Stimulated activated CD4-positive, alpha-beta T cell treated with anti-CD3 and anti-CD28 coated beads, Interleukin-4, amount 100 ng/mL, for 1 hour (primary cell): ENCODE measurements at regions not wholly inside any gene's neighbourhood (a gene's known extent, or its start where the extent isn't known, plus 50 kb on each side); places are given as distances from the start of the nearest gene placed in this dataset.
"Not testable (repeated sequence)": the region's sequence is repeated elsewhere in the genome, so short reads cannot be mapped to it uniquely, and the experiment has no call there.

Experiments
- DNase-seq: peaks from one replicate; pipeline ENCODE4 v3.0.0-alpha.2; 2020

- no peak for DNase-seq
Measured at GRCh38 chr5:136453199-136453598, 87.9 kb upstream of the TRPC7 start.

DNA sequence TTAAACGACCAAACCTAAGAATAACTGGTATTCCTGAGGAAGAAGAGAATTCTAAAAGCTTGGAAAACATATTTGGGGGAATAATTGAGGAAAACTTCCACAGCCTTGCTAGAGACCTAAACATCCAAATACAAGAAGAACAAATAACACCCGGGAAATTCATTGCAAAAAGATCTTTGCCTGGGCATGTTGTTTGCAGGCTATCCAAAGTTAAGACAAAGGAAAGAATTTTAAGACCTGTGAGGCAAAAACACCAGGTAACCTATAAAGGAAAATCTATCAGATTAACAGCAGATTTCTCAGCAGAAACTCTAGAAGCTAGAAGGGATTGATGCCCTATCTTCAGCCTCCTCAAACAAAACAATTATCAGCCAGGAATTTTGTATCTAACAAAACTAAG, 82.2 kb upstream of the TRPC7 start:
- DNase-seq = not testable (repeated sequence)

- DNase-seq = no peak
Measured at GRCh38 chr5:136446565-136446964, 81.2 kb upstream of the TRPC7 start.

- DNase-seq = not testable (repeated sequence)
Measured at GRCh38 chr5:136444099-136444498, 78.8 kb upstream of the TRPC7 start.

DNA sequence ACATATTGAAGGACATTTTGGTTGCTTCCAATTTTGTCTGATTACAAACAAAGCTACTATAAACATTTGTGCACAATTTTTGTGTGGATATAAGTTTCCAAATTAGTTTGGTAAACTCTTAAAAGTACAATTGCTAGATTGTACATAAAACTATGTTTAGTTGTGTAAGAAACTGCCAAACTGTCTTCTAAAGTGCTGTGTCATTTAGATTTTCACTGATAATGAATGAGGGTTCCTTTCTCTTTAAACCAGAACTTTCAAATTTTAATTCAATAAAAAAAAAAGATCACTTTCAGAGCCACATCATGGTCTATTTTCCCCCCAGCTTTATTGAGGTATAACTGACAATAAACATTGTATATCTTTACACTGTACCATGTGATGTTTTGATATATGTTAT, 74.0 kb upstream of the TRPC7 start:
- no peak for DNase-seq

GRCh38 chr5:136435946-136436543, 70.7 kb upstream of the TRPC7 start:
- no peak for DNase-seq

- no peak for DNase-seq
Measured at GRCh38 chr5:136434795-136435194, 69.5 kb upstream of the TRPC7 start.

- no peak for DNase-seq
Measured at GRCh38 chr5:136432705-136433104, 67.4 kb upstream of the TRPC7 start.

DNA sequence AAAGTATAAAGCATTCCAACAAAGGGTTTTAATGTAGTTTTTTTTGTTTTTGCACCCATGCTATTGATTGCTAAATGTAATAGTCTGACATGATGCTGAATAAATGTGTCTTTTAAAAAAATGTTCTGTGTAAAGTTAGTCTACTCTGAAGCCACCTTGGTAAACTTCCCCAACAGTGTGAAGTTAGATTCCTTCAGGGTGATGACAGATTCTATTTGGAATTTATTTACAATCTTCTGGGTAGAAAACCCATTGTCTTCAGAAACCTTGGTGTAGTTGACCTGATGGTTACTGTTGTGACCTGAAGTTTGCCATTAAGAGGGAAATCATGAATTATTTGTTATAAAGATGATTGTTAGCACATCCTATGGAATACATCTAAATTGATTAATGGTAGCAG, 64.7 kb upstream of the TRPC7 start:
- DNase-seq = no peak

- DNase-seq = no peak
Measured at GRCh38 chr5:136427426-136427825, 62.1 kb upstream of the TRPC7 start.

GRCh38 chr5:136425921-136426320, 60.6 kb upstream of the TRPC7 start:
- DNase-seq = no peak

GRCh38 chr5:136424835-136425584, 59.7 kb upstream of the TRPC7 start:
- DNase-seq = peak; percentile 11

DNA sequence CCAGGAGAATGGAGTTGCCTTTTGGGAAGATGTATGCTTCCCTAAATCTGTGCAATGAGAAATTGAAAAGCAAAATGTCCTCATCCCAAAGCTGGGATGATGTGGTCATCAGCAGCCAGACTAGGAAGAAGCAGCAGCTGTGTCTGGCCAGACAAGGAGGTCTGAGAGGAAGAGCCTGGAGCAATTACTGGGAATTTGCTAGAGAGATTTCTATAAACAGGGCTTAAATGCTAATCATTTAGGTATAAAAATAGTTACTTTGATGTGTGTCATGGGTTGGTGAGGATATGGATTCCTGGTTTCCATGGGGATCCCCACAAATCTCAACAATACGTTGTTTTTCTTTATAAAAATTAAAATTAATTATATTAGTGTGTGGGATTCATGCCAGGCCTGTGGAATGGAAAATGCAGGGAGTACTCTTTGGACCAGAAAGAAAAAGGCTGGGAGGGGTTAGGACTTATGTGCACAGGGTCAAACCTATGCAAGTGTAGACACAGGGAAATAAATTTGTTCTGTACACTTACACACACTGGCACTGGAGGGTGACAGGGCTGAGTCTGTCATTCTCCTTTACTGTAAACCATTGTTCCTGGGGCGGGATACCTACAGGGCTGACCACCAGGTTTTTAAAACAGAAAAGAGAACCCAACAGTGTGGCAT, 58.7 kb upstream of the TRPC7 start:
- no peak for DNase-seq

DNA sequence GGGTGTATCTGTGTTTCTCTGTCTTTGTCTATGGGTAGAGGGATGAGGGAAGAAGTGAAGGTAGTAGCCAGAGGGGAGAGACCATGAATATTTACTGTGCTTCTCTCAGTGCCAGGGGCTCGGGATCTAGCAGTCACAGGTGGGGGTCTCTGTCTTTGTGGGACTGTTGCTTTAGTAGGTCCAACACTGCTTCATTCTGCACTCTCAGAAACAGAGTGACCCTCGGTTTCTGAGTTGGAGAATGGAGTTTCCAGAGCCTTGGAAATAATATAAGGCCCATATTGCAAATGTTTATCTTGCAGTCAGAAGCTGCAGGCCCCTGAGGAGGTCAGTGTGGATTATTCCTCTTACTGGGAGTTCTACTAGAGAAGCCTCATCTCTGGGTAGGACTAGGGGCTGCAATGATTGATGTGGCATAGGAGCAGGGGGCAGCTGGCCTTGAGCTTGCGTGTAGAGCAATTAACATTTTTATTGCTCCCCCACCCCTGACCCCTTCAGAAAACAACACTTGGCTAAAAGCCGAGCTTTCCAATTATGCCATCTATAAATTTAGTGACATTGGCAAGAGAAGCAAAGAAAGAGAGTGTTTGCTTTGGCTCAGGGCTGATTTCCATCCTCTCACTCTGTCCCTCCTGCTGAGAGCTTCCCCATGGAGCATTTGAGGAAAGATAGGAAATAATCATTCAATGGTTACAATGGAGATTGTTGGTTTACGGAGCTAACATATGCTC, 55.0 kb upstream of the TRPC7 start:
- no peak for DNase-seq

GRCh38 chr5:136418301-136418700, 53.0 kb upstream of the TRPC7 start:
- DNase-seq = no peak
